GM21367 (cell line): ENCODE measurements at regions not wholly inside any gene's neighbourhood (a gene's known extent, or its start where the extent isn't known, plus 50 kb on each side); places are given as distances from the start of the nearest gene placed in this dataset.
"Not testable (repeated sequence)": the region's sequence is repeated elsewhere in the genome, so short reads cannot be mapped to it uniquely, and the experiment has no call there.

ENCODE experiments used
- ATAC-seq: cut with Tn5 transposase; IDR thresholded peaks from one replicate; pipeline ENCODE4 v1.9.1; 2021; ENCODE audit not compliant: unreplicated experiment

- no peak for ATAC-seq
These were observed 147.6 kb upstream of the TMEM168 start for GRCh38 chr7:112937651-112938415.

DNA sequence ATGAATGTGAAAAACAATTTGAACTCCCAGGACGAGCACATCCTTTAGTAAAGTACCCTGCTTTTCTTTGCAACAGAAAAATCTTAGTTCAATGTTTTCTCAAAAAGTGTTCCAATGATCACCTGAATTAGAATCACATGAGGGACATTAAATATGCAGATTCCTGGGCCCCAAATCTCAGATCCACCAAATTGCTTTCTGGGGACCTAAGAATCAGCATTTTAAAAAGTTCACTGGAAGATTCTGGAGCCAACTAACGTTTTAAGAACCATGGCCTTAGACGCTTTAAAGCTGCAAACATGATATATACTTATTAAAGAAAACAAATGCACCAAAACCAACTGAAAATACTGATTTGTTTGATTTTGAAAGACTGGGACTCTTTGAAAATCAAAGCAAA, 143.4 kb upstream of the TMEM168 start:
- ATAC-seq, result no peak

DNA sequence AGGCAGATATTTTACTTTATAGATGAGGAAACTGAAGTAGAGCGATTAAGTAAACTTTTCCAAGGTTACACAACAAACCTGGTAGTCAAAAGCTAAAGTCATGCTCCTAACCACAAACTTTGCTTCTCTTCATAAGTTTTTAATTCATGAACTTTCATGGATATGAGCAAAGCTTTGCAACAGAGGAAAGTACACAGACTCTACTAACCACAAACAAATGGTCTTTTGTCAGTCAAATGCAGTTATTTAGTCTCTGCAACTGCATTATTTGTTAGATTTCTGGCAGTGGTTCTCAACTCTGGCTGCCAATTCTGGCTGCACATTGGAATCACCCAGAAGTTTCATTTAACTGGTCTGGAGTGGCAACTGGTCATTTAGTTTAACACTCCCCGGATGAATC, 140.6 kb upstream of the TMEM168 start:
- no peak for ATAC-seq

DNA sequence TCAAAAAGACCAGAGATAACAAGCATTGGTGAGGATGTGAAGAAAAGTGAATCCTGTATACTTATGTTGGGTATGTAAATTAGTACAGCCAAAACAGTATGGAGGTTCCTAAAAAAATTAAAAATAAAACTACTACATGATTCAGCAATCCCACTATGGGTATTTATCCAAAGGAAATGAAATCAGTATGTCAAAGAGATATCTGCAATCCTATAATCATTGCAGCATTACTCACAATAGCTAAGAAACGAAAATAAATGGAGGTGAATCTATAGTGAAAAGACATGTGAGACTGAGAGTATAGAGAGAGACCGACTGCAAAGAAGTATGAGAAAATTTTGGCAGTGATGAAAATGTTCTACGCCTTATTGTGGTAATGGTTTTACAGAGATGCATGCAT, 139.2 kb upstream of the TMEM168 start:
- no peak for ATAC-seq

DNA sequence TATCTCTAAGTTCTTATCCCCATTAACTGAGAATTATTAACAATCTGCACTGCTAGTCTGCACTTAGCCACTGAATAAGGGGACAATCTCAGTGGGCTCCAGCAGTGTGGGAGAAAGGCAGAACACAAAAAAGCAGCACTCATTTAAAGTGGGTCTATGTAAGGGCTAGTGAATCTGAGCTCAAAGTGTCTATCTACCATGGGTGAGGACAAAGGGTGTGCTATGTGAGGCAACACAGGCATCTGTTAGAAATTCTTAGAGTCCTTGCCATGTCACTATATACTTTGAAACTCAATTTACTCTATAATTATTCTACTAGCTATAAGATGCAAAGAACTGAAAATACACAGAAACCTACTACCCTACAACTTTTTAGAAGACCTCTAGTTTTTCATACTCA, 135.8 kb upstream of the TMEM168 start:
- no peak for ATAC-seq

DNA sequence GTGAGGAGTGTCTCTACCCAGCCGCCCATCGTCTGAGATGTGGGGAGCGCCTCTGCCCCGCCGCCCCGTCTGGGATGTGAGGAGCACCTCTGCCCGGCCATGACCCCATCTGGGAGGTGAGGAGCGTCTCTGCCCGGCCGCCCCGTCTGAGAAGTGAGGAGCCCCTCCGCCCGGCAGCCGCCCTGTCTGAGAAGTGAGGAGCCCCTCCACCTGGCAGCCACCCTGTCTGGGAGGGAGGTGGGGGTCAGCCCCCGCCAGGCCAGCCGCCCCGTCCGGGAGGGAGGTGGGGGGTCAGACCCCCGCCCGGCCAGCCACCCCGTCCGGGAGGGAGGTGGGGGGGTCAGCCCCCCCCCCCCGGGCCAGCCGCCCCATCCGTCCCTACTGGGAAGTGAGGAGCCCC, 132.4 kb upstream of the TMEM168 start:
- ATAC-seq, result not testable (repeated sequence)

GRCh38 chr7:112916431-112916830, 126.2 kb upstream of the TMEM168 start:
- ATAC-seq, result not testable (repeated sequence)

- no peak for ATAC-seq
These were observed 117.9 kb upstream of the TMEM168 start for GRCh38 chr7:112908086-112908485.

DNA sequence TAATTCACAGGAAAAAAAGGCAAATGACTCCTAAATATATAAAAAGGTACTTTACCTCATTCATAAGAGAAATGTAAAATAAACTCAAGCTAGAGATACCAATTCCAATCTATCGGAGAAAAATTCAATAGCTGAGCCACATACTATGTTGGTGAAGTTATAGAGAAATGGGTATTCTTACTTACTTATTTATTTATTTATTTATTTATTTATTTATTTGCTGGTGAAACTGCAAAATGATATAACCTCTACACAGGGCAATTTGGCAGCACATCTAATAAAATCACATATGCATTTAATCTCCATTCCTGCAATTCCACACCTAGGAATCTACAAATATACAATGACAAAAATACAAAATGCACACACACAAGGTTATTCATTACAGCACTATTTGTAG, 117.5 kb upstream of the TMEM168 start:
- ATAC-seq, result no peak

- no peak for ATAC-seq
These were observed 115.8 kb upstream of the TMEM168 start for GRCh38 chr7:112905950-112906349.

DNA sequence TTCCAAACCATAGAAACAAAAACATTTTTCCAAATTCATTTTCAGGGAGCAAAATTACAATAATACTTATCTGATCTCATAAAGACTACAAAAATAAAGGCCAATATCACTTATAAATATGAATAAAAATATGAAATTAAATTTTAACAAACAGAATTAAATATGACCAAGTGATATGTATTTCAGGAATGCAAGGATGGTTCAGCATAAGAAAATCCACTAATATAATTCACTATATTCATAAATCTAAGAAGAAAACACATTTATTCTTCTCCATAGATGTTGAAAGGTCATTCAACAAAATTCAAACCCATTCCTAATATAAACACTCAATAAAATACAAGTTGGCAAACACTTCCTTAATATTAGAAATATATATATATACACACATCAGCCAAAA, 115.2 kb upstream of the TMEM168 start:
- no peak for ATAC-seq

DNA sequence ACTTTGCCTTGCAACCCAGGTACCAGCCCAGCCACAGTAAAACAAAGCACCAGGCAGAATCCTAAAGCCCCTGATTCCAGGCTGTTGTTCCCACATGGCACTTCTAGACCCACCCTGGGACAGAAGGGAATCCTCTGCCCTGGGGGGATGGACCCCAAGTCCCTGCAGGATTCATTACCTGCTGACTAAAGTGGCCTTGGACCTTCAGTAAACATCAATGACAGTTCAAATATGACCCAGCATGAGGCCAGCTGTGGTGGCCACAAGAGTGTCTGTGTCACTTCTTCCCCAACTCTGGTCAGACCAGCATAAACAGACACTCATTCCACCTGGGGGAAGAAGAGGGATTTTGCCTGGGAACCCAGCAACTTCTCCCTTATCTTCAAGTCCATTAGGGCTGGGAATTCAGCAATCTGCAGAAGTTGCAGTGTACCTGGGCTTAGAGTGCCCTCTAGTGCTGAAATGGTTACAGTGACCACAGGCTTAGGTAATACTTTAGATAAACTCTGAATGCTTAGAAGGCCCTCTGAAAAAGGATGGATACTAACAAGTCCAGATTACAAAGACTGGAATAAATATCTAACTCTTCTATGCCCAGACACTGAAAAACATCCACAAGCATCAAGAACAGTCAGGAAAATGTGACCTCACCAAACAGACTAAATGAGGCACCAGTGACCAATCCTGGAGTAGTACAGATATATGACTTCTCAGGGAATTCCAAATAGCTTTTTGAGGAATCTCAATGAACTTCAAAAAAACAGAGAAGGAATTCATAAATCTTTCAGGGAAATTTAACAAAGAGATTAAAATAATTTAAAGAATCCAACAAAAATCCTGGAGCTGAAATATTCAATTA, 108.5 kb upstream of the TMEM168 start:
- ATAC-seq, result peak; percentile 92

DNA sequence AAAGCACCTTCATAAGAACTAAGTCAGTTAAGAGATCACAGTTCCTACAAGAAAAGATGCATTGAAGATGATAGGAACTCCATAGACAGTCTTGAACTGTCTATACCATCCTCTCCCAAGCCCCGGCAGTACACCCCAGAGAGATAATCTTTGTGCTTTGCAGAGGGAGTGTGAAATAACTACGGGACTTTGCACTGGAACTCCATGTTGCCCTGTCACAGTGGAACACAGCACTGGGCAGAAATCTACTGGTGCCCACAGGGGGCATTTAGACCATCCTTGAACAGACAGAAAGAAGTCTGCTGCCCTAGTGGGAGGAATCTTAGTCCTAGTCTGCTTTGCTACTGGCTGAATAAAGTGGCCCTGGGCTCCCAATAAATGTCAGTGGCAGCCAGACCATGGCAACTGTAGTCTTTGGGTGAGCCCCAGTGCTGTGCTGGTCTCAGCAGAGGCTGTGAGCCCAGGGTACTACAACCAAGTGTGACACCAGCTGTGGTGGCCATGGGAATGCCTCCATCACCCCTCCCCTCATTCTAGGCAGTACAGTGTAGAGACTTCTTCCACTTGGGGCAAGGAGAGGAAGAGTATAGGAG, 107.7 kb upstream of the TMEM168 start:
- ATAC-seq, result no peak

- no peak for ATAC-seq
These were observed 105.9 kb upstream of the TMEM168 start for GRCh38 chr7:112896026-112896601.

DNA sequence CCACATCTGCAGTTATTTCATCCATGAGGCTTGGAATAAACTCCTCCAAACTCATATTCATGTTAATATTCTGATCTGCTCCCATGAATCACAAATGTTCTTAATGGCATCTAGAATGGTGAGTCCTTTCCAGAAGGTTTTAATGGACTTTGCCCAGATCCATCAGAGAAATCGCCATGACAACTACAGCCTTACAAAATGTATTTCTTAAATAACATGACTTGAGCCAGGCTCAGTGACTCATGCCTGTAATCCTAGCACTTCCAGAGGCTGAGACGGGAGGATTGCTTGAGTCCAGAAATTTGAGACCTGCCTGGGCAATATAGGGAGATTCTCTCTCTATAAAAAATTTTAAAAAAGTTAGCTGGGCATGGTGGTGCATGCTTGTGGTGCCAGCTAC, 102.1 kb upstream of the TMEM168 start:
- no peak for ATAC-seq

DNA sequence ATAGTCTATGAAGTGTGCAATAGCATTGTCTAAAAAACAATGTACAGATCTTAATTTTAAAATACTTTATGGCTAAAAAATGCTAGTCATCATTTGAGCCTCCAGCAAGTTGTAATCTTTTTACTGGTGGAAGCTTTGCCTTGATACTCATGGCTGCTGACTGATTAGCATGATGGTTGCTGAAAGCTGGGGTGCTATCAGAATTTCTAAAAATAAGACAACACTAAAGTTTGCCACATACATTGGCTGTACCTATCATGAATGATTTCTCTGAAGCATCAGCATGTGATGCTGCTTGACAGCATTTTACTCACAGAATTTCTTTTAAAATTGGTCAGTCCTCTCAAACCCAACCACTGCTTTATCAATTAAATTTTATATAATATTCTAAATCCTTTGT, 101.5 kb upstream of the TMEM168 start:
- no peak for ATAC-seq

DNA sequence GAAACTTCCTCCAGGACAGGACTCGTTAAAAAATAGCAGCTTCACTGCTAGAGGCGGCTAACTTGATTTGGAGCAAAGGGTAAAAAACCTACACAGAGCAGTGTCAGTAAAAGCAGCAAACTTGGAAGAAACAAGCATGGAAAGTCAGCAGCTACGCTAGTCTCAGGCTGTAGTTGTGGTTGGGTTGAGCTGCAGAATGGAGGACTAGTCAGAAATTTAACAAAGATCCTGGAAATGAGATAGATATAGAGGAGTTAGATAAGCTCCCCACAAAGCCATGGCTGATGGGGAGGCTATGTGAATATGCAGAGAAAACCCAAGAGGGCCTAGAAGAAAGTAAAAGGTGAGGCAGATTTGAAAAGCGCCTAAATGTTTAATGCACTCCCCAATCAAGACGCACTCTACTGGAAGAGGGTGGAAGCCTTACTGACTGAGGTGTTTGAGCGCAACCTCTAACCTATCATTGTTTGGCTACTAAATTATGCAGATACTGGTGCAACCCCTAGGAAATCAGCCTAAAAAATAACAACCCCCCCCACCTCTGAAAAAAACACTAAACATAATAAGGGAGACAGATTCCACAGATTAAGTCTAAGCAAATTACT, 99.7 kb upstream of the TMEM168 start:
- no peak for ATAC-seq

- ATAC-seq, result no peak
These were observed 99.1 kb upstream of the TMEM168 start for GRCh38 chr7:112889268-112889667.

DNA sequence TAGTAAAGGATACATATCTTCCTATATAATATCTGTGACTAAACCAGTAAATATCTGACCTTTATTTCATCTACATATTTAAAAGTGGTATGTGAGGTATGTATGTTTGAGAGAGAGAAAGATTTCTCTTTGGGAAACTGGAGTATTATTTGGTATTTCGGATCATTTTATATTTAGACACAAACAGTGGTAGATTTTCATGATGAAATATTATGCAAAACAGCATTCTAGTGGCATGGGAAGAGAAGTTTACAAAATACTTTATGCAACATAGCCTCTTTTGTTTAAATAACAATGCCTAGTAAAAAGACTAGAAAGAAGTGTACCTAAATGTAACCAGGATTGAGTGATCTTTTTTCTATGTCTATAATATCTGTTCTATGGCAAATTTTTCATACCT, 98.6 kb upstream of the TMEM168 start:
- ATAC-seq, result no peak

DNA sequence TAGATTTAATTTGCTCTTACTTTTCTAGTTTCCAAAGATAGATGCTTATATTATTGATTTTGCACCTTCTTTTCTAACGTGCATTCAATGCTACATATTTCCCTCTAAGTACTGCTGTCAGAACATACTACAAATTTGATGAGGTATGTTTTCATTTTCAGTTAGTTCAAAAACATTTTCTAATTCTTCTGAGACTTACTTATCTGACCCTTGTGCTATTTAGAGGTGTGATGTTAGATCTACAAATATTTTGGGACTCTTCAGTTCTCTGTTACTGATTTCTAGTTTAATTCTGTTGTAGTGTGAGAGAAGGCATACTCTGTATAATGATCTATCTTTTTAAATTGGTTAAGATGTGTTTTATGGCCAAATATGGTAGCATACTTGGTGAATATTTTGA, 97.8 kb upstream of the TMEM168 start:
- ATAC-seq, result no peak

- ATAC-seq, result no peak
These were observed 97.1 kb upstream of the TMEM168 start for GRCh38 chr7:112887337-112887736.
